GM18517 (cell line): ENCODE measurements at regions not wholly inside any gene's neighbourhood (a gene's known extent, or its start where the extent isn't known, plus 50 kb on each side); places are given as distances from the start of the nearest gene placed in this dataset.
"Not testable (repeated sequence)": the region's sequence is repeated elsewhere in the genome, so short reads cannot be mapped to it uniquely, and the experiment has no call there.

Experiments used
- ATAC-seq: cut with Tn5 transposase; IDR thresholded peaks from one replicate; pipeline ENCODE4 v1.9.1; 2021; ENCODE audit warnings: mild to moderate bottlenecking, moderate library complexity; ENCODE audit not compliant: unreplicated experiment

- no peak for ATAC-seq
Measured at GRCh38 chr6:168864541-168865460, 388.8 kb downstream of the THBS2 start.

- no peak for ATAC-seq
Measured at GRCh38 chr6:168863467-168863866, 390.2 kb downstream of the THBS2 start.

- no peak for ATAC-seq
Measured at GRCh38 chr6:168862346-168862980, 391.2 kb downstream of the THBS2 start.

- no peak for ATAC-seq
Measured at GRCh38 chr6:168860987-168861386, 392.7 kb downstream of the THBS2 start.

- no peak for ATAC-seq
Measured at GRCh38 chr6:168860341-168860740, 393.3 kb downstream of the THBS2 start.

- no peak for ATAC-seq
Measured at GRCh38 chr6:168858926-168859325, 394.7 kb downstream of the THBS2 start.

- ATAC-seq, result no peak
Measured at GRCh38 chr6:168856914-168857313, 396.7 kb downstream of the THBS2 start.

- ATAC-seq, result no peak
Measured at GRCh38 chr6:168852376-168852884, 401.2 kb downstream of the THBS2 start.

GRCh38 chr6:168851460-168852375 lies 401.9 kb downstream of the THBS2 start:
- ATAC-seq, result no peak

GRCh38 chr6:168850027-168850736 lies 403.5 kb downstream of the THBS2 start:
- not testable (repeated sequence) for ATAC-seq

- no peak for ATAC-seq
Measured at GRCh38 chr6:168849459-168849858, 404.2 kb downstream of the THBS2 start.

GRCh38 chr6:168848797-168849196 lies 404.8 kb downstream of the THBS2 start:
- ATAC-seq, result no peak

- no peak for ATAC-seq
Measured at GRCh38 chr6:168844821-168845609, 404.0 kb downstream of the SMOC2 start.

GRCh38 chr6:168842632-168843212 lies 401.7 kb downstream of the SMOC2 start:
- ATAC-seq, result not testable (repeated sequence)

- no peak for ATAC-seq
Measured at GRCh38 chr6:168841609-168842278, 400.8 kb downstream of the SMOC2 start.

GRCh38 chr6:168840932-168841331 lies 399.9 kb downstream of the SMOC2 start:
- ATAC-seq, result not testable (repeated sequence)

GRCh38 chr6:168840299-168840698 lies 399.3 kb downstream of the SMOC2 start:
- not testable (repeated sequence) for ATAC-seq

GRCh38 chr6:168838037-168838399 lies 397.0 kb downstream of the SMOC2 start:
- ATAC-seq, result no peak
